Ureter (tissue), 1 donor: ENCODE measurements at regions not wholly inside any gene's neighbourhood (a gene's known extent, or its start where the extent isn't known, plus 50 kb on each side); places are given as distances from the start of the nearest gene placed in this dataset.
"Not testable (repeated sequence)": the region's sequence is repeated elsewhere in the genome, so short reads cannot be mapped to it uniquely, and the experiment has no call there.

Source experiments
- DNase-seq: peaks from one replicate; pipeline ENCODE4 v3.0.0-alpha.2; 2020; ENCODE audit warnings: low spot score
- donor health status: DM: yes; HTN: yes; CAD: no.

DNA sequence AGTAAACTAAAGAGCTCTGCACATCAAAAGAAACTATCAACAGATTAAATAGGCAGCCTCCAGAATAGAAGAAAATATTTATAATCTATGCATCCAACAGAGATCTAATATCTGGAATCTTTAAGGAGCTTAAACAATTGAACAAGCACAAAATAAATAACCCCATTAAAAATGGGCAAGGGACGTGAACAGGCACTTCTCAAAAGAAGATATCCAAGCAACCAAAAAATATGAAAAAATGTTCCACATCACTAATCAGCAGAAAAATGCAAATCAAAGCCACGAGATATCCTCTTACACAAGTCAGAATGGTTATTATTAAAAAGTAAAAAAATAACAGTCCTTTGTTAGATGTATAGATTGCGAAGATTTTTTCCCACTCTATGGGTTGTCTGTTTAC is 109.1 kb upstream of the TRPC7 start:
- no peak for DNase-seq

DNA sequence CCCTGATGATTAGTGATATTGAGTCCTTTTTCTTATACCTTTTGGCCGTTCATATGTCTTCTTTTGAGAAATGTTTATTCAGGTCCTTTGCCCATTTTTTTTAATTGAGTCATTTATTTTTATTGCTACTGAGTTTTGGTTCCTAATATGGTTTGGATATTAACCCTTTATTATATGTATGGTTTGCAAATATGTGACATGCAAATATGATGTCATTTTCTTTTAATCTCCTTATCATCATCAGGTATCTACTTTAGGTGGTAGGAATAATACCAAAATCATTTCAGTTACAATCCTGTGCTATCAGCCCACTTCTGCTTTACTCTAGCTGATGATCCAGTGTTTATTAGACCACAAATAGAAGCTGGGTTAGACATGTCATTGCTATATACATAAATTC is 102.3 kb upstream of the TRPC7 start:
- DNase-seq = no peak

DNA sequence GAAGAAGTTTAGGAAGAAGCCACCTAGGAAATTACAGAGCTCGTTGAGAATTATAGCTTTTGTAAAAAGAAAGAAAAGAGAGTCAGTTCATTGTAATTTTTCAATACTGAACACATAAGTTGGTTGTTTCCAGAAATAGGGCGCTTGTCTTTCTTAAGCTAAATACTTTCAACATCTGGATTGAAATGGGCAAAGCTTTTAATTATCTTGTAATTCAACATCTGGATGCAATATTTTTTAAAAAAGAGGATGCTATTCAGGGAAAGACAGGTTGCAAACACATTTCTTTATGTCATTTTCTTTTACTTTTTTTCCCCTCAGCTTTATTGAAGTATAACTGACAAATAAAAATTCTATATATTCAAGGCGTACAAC is 100.7 kb upstream of the TRPC7 start:
- DNase-seq = no peak

DNA sequence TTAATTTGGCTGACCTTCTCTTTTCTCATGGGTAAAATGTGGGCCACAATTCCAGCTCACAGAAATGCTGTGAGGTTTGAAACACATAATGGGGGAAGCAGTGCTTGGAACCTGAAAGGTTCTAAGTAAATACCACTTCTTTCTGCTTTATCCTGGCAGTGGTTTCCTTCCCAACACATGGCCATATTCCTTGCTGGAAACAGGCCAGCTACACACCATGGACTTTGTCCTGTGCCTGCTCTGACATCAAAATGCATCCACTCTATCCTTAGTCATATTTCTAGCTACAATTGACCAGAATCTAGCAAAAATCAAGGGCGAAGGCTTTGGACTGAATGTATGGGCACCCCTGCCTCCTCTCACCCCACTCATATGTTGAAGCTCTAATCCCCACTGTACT is 93.1 kb upstream of the TRPC7 start:
- no peak for DNase-seq

DNA sequence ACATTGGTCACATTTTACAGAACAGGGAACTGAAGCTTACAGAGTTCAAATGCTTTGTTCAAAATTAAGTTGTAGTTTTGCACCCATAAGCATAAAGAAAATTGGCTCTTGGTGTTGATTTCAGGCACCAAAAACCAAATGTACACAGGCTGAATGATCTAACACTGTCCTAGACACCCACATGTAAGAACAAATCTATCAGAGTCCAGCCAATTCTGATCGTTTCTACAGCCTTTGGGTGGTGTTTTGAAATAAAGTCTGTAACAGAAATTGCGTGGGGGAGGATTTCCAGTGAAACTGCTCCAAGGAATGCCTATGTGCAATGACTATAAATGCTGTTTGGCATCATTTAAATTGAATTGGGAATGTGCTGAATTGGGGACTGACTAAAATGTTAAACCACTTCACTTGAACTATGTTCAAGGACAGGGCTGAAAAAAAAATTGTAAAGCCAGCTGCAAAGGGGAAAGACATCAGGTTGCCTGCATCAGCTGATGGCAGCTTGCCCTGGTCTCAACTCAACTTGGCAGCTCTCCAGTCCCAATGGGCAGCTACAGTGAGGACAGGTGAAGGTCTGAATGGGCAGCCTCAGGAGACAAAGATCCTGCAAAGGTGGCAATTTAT is 92.2 kb upstream of the TRPC7 start:
- DNase-seq = no peak

DNA sequence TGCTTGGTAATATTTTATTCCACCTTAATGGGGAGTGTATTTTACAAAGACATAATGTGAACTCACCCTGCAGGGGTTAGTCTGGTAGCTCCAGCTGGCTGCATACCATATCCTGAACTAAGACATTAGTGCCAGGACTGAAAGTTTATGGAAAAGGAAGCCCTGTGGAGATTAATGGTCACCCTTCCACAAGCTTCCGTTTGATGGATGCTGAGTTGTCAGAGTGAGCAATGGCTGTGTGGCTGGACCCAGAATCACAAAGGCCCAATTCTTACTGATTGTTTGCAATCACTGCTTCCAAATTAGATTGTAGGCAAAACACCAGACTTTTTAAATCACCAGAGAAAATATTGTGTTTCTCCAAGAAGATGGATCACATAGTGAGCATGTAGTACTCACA is 90.1 kb upstream of the TRPC7 start:
- DNase-seq = no peak

DNA sequence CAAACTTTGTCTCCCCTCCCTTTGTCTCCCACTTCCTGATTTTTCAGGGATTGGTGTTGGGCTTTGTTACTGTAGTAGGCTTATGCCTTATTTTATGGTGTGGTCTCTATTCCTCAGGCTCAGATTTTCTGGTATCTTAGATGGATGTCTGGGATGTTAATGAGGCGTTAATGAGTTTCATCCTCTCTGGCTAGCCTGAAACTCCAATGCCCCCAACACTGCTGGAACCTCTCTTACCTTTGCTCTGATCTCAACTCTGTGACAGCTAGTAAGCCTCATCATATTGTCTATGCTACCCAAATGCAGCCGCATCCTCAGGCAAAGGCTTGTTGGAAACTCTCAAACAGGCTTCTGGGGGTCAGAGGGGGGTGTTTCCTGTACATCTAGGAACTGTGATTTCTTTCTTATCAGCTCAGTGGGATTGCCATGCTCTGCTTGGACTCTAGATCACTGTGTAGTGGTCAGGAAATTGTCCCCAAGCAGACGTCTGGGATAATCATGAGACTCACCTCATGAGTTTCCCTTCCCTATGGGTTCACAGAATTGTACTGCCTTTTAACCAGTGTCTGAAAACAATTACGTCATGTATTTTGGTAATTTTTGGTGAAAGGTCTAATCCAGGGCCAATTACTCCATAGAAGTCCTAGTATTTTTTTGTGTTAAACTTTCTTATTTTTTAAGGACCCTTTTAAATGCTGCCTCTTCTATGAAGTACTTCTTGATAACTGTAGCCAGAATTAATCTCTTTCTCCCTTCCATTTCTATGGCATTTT is 88.8 kb upstream of the TRPC7 start:
- no peak for DNase-seq

DNA sequence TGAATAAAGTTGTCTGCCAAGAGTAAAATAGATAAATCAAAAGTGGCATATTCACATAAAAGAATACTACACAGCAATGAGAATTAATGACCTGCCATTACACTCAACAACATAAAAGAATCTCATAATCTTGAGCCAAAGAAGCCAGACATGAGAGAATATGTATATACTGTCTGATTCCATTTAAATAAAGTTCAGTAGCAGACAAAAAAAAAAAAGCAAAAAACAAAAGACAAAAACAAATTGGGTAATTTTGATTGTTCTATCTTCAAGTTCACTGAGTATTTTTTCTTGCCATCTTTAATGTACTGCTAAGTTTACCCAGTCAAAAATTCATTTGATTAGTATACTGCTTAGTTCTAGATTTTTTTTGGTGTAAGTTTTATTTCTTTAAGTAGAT is 87.9 kb upstream of the TRPC7 start:
- DNase-seq = no peak

DNA sequence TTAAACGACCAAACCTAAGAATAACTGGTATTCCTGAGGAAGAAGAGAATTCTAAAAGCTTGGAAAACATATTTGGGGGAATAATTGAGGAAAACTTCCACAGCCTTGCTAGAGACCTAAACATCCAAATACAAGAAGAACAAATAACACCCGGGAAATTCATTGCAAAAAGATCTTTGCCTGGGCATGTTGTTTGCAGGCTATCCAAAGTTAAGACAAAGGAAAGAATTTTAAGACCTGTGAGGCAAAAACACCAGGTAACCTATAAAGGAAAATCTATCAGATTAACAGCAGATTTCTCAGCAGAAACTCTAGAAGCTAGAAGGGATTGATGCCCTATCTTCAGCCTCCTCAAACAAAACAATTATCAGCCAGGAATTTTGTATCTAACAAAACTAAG is 82.2 kb upstream of the TRPC7 start:
- not testable (repeated sequence) for DNase-seq

DNA sequence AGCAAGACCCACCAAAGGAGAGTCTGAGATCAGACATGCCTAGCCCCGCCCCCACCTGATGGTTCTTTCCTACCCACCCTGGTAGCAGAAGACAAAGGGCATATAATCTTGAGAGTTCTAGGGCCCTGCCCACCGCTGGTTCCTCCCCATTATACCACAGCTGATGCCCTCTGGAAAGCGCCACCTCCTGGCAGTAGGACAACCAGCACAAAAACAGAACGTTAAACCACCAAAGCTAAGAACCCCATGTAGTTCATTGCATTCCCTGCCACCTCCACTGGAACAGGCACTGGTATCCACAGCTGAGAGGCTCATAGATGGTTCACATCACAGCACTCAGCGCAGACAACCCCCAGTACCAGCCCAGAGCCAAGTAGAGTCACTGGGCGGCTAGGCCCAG is 81.2 kb upstream of the TRPC7 start:
- no peak for DNase-seq

DNA sequence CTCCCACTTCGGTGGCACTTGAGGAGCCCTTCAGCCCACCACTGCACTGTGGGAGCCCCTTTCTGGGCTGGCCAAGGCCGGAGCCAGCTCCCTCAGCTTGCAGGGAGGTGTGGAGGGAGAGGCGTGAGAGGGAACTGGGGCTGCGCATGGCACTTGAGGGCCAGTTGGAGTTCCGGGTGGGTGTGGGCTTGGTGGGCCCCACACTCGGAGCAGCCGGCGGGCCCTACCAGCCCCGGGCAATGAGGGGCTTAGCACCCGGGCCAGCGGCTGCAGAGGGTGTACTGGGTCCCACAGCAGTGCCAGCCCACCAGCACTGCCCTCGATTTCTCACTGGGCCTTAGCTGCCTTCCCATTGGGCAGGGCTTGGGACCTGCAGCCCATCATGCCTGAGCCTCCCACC is 78.8 kb upstream of the TRPC7 start:
- DNase-seq = not testable (repeated sequence)

DNA sequence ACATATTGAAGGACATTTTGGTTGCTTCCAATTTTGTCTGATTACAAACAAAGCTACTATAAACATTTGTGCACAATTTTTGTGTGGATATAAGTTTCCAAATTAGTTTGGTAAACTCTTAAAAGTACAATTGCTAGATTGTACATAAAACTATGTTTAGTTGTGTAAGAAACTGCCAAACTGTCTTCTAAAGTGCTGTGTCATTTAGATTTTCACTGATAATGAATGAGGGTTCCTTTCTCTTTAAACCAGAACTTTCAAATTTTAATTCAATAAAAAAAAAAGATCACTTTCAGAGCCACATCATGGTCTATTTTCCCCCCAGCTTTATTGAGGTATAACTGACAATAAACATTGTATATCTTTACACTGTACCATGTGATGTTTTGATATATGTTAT is 74.0 kb upstream of the TRPC7 start:
- no peak for DNase-seq

DNA sequence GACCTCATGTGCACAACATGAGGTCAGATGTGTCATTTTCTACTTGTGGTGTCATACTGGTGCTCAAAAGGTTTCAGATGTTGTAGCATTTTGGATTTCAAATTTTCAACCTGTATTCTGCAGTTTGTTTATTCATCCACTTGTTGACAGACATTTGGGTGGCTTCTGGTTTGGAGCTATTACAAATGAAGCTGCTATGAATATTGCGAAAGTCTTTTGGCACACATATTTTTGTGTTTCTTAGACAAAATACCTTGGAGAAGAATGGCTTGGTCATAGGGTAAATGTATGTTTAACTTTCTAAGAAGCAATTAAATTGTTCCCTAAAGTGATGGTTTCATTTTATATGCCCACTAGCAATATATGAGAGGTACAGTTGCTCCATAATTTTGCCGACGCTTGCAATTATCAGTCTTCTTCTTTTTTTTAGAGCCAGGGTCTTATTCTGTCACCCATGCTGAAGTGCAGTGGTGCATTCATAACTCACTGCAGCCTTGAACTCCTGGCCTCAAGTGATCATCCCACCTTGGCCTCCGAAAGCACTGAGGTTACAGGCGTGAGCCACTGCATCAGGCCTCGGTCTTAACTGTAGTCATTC is 70.7 kb upstream of the TRPC7 start:
- DNase-seq = no peak

DNA sequence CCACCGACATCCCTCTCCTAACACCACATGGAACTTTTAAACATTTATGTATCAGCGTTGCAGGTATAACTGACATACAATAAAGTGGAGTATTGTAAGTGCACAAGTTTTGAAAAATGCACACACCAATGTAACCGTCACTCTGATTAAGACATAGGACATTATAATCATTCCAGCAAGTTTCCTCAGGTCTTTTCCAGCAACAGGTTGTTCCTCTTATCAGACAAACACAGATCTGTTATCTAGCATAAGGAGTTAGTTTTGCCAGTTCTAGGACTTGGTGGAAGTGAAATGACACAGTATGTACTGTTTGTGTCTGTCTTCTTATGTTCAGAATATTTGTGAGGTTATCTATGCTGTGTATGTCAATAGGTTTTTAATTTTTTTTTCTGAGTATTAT is 69.5 kb upstream of the TRPC7 start:
- DNase-seq = no peak

DNA sequence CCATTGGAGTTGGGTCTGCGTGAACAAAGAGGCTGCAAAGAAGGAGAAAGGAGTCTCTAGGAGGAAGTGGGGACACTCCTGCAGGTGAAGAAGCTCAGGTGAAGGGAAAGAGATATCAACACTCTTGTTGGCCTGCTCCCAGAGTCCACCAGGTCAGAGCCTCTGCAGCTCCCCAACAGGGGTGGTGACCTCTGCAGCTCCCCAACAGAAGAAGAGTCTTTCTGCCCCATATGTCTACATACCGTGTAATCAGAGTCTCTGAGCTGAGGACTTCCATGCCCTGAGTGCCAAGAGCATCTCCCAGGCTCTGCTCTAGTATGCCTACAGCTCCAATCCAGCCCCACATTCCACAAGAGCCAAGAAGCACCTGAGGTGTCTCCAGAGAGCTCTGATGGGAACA is 67.4 kb upstream of the TRPC7 start:
- no peak for DNase-seq

DNA sequence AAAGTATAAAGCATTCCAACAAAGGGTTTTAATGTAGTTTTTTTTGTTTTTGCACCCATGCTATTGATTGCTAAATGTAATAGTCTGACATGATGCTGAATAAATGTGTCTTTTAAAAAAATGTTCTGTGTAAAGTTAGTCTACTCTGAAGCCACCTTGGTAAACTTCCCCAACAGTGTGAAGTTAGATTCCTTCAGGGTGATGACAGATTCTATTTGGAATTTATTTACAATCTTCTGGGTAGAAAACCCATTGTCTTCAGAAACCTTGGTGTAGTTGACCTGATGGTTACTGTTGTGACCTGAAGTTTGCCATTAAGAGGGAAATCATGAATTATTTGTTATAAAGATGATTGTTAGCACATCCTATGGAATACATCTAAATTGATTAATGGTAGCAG is 64.7 kb upstream of the TRPC7 start:
- no peak for DNase-seq

DNA sequence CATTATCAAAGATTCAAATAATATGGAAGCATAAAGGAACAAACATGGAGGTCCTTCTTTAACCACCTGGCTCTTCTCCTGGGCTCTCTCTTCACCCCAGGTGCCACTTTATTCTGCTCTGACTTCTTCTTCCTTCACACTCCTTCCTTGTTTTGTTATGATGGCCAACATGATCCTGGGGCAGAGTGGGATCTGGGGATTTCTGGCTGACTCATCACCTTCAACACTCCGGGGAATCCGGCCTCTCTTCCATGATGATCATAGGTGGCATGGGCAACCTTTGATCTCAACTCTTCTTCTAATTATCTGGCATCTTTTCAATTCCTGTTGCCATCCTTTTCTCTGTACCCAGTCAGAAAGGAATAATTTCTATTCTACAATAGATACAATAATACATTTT is 62.1 kb upstream of the TRPC7 start:
- no peak for DNase-seq

DNA sequence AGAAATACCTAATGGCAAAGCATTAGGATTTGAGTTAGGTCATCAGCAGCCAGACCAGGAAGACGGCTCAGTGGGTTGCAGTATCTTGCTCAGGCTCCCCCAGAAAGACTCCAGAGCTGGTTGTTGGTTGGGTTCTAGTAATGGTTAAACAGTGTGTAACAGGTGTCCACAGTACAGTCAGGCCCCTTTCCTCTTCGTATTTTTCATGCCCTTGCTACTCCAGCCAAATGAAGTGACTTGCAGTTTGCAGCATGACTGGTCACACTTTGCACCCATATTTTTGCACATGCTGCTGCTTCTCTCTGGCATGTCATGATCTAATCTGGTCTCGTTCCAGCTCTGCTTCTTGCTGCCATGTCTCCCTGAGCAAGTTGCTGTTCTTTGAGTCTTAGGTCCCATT is 60.6 kb upstream of the TRPC7 start:
- no peak for DNase-seq

DNA sequence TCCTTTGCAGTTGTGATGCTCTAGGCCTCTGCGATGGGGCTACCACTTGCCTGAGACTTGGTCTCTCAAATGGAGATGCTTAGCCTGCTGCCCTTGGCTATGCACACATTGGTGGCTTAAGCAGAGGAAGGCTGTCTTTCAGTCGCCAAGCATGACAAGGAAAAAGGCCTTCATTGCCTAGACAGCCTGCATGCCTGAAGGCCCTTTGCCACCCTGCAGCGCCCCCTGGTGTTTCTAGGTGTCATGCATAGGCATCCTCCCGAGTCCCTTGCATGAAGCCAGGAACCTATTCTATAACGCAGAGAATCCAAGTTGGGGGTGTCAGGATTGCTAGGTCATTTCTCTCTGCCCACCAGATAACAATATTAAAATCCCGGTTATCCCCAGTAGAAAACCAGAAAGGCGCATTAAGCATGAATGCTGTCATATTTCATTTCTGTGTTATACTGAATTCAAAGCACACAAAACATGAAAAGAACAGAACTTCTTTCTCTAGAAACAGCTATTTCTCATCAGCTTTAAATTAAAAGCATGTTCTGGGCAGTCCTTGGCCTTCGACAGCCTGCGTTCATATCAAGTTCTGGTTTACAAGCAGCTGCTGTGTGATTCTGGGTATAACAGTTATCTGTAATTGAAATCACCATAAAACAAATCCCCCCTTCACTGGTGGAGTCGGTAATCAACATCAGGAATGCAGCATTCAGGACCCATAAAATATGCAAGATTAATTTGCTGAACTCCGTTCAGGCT is 59.7 kb upstream of the TRPC7 start:
- peak; percentile 69 for DNase-seq

DNA sequence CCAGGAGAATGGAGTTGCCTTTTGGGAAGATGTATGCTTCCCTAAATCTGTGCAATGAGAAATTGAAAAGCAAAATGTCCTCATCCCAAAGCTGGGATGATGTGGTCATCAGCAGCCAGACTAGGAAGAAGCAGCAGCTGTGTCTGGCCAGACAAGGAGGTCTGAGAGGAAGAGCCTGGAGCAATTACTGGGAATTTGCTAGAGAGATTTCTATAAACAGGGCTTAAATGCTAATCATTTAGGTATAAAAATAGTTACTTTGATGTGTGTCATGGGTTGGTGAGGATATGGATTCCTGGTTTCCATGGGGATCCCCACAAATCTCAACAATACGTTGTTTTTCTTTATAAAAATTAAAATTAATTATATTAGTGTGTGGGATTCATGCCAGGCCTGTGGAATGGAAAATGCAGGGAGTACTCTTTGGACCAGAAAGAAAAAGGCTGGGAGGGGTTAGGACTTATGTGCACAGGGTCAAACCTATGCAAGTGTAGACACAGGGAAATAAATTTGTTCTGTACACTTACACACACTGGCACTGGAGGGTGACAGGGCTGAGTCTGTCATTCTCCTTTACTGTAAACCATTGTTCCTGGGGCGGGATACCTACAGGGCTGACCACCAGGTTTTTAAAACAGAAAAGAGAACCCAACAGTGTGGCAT is 58.7 kb upstream of the TRPC7 start:
- no peak for DNase-seq

DNA sequence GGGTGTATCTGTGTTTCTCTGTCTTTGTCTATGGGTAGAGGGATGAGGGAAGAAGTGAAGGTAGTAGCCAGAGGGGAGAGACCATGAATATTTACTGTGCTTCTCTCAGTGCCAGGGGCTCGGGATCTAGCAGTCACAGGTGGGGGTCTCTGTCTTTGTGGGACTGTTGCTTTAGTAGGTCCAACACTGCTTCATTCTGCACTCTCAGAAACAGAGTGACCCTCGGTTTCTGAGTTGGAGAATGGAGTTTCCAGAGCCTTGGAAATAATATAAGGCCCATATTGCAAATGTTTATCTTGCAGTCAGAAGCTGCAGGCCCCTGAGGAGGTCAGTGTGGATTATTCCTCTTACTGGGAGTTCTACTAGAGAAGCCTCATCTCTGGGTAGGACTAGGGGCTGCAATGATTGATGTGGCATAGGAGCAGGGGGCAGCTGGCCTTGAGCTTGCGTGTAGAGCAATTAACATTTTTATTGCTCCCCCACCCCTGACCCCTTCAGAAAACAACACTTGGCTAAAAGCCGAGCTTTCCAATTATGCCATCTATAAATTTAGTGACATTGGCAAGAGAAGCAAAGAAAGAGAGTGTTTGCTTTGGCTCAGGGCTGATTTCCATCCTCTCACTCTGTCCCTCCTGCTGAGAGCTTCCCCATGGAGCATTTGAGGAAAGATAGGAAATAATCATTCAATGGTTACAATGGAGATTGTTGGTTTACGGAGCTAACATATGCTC is 55.0 kb upstream of the TRPC7 start:
- DNase-seq = no peak

DNA sequence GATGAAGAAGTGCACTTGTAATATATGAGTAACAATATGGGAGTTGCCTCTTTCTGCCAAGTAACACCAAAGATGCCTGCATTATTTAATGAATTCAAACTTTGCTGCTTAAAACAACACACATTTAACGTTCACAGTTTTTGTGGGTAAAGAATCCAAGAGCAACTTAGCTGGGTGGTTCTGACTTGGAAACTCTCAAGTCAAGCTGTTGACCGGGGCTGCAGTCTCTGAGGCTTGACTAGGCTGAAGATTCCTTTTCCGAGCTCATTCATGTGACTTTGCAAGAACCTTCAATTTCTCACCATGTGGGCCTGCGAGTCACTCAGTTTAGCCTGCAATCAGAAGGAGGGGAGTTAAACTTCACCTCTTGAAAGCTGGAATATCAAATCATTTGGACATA is 53.0 kb upstream of the TRPC7 start:
- no peak for DNase-seq
